ENCODE measurements at regions not wholly inside any gene's neighbourhood (a gene's known extent, or its start where the extent isn't known, plus 50 kb on each side); places are given as distances from the start of the nearest gene placed in this dataset.

- TF ChIP-seq ZSCAN31 (CRISPR knock-in tag; IDR thresholded peaks at IDR 0.05; ENCODE audit: low read depth): peak; percentile 53; the same call in 1 of the 2 replicates
- no peak for TF ChIP-seq FOXA1 (IDR thresholded peaks at IDR 0.05)
- TF ChIP-seq FOXA1 (CRISPR knock-in tag; IDR thresholded peaks at IDR 0.05): peak; percentile 90
- TF ChIP-seq SALL1 (CRISPR knock-in tag; IDR thresholded peaks at IDR 0.05): peak; percentile 98
- TF ChIP-seq, protein P1, sequence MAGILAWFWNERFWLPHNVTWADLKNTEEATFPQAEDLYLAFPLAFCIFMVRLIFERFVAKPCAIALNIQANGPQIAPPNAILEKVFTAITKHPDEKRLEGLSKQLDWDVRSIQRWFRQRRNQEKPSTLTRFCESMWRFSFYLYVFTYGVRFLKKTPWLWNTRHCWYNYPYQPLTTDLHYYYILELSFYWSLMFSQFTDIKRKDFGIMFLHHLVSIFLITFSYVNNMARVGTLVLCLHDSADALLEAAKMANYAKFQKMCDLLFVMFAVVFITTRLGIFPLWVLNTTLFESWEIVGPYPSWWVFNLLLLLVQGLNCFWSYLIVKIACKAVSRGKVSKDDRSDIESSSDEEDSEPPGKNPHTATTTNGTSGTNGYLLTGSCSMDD (CRISPR knock-in tag; IDR thresholded peaks at IDR 0.05): no peak
- no peak for TF ChIP-seq JUNB (CRISPR knock-in tag; IDR thresholded peaks at IDR 0.05; ENCODE audit: borderline replicate concordance)
- peak; percentile 66; the same call in 1 of the 2 replicates for TF ChIP-seq SPEN (CRISPR knock-in tag; IDR thresholded peaks at IDR 0.05; ENCODE audit: low read depth)
- TF ChIP-seq NFYB (CRISPR knock-in tag; IDR thresholded peaks at IDR 0.05): no peak
- TF ChIP-seq KLF9 (CRISPR knock-in tag; IDR thresholded peaks at IDR 0.05; ENCODE audit: low read depth): no peak
- TF ChIP-seq FOSL2 (CRISPR knock-in tag; IDR thresholded peaks at IDR 0.05): peak; percentile 87
- no peak for TF ChIP-seq ZNF446 (CRISPR knock-in tag; IDR thresholded peaks at IDR 0.05)
- no peak; the same call in 1 of the 2 replicates for TF ChIP-seq KMT2A (CRISPR knock-in tag; IDR thresholded peaks at IDR 0.05)
- TF ChIP-seq ZNF12 (CRISPR knock-in tag; IDR thresholded peaks at IDR 0.05): 0 out of 2 replicates have a peak, but pooled peaks have one; percentile 21
- no peak for TF ChIP-seq MXD1 (CRISPR knock-in tag; IDR thresholded peaks at IDR 0.05)
- TF ChIP-seq ZNF646 (CRISPR knock-in tag; IDR thresholded peaks at IDR 0.05): no peak
- peak; percentile 70; the same call in 1 of the 2 replicates for TF ChIP-seq SNAPC2 (CRISPR knock-in tag; IDR thresholded peaks at IDR 0.05)
- no peak for TF ChIP-seq ZFP37 (CRISPR knock-in tag; IDR thresholded peaks at IDR 0.05; ENCODE audit: borderline replicate concordance)
- 0 out of 2 replicates have a peak, but pooled peaks have one; percentile 38 for TF ChIP-seq ZBTB21 (CRISPR knock-in tag; IDR thresholded peaks at IDR 0.05)
- TF ChIP-seq PAF1 (CRISPR knock-in tag; IDR thresholded peaks at IDR 0.05): no peak
- peak; percentile 44; the same call in 1 of the 2 replicates for TF ChIP-seq RAD21 (CRISPR knock-in tag; IDR thresholded peaks at IDR 0.05)
- no peak for TF ChIP-seq HNRNPK (IDR thresholded peaks at IDR 0.05; ENCODE audit: low read depth, low read length, poor library complexity, severe bottlenecking)
- peak; percentile 95 for TF ChIP-seq ZNF205 (CRISPR knock-in tag; IDR thresholded peaks at IDR 0.05)
- TF ChIP-seq CSRNP1 (CRISPR knock-in tag; IDR thresholded peaks at IDR 0.05): no peak; the same call in 1 of the 2 replicates
- 0 out of 2 replicates have a peak, but pooled peaks have one; percentile 28 for TF ChIP-seq ZNF124 (CRISPR knock-in tag; IDR thresholded peaks at IDR 0.05)
Observed at GRCh38 chr1:8154621-8155052, 128.5 kb upstream of the ERRFI1 start (continued).
